ENCODE measurements at regions not wholly inside any gene's neighbourhood (a gene's known extent, or its start where the extent isn't known, plus 50 kb on each side); places are given as distances from the start of the nearest gene placed in this dataset.

GRCh38 chr13:83950293-83950692 lies 68.0 kb upstream of the SLITRK1 start:
- Histone ChIP-seq H3K4me2 (ENCODE audit: low read length) (no peak overlapping the region), H3K27ac (ENCODE audit: low read depth, low read length) (no peak overlapping the region), H3K27me3 (ENCODE audit: insufficient read depth, low read length) (no peaks in the 10 kb centered on the region), H3K9me3 (ENCODE audit: control insufficient read depth in 1 of 2, insufficient read depth in 1 of 2, low read depth in 1 of 2, low read length in 2 of 2) (no peaks in the 10 kb centered on the region), H3K4me1 (ENCODE audit: control insufficient read depth in 1 of 2, insufficient read depth in 2 of 2, low read length in 2 of 2) (no peaks in the 10 kb centered on the region), H3K9ac (ENCODE audit: low read length) (no peak overlapping the region), H3K36me3 (ENCODE audit: control insufficient read depth in 1 of 2, insufficient read depth in 2 of 2, low read length in 2 of 2) (no peaks in the 10 kb centered on the region), H2AFZ (ENCODE audit: low read depth, low read length, poor library complexity, severe bottlenecking) (no peak overlapping the region), H4K20me1 (ENCODE audit: insufficient read depth) (no peaks in the 10 kb centered on the region), H3K9me2 (ENCODE audit: insufficient read depth) (no peaks in the 10 kb centered on the region), H3K4me3 (replicated peaks in 1 of 2; ENCODE audit: low read depth in 1 of 2, low read length in 2 of 2) (no peak overlapping the region), H3K79me2 (ENCODE audit: insufficient read depth, low read length) (no peaks in the 10 kb centered on the region)
- no TSS peak for BruUV-seq (replicated peaks)
- POLR2A ChIA-PET: no interaction called here
- TF ChIP-seq JUND (IDR thresholded peaks at IDR 0.05) (no peak), EZH2phosphoT487 (IDR thresholded peaks at IDR 0.05; ENCODE audit: borderline replicate concordance) (no peak), MAX (IDR thresholded peaks at IDR 0.05) (no peak), CBX3 (IDR thresholded peaks at IDR 0.05; ENCODE audit: low read depth) (no peak), SIN3A (IDR thresholded peaks at IDR 0.05; ENCODE audit: low read depth) (no peak), SP1 (IDR thresholded peaks at IDR 0.05; ENCODE audit: low read depth) (no peak), REST (IDR thresholded peaks at IDR 0.05; ENCODE audit: low read depth) (no peak), FOSL1 (IDR thresholded peaks at IDR 0.05; ENCODE audit: low read depth) (no peak), ZFX (IDR thresholded peaks at IDR 0.05) (no peak), RAD21 (IDR thresholded peaks at IDR 0.05; ENCODE audit: low read depth) (no peak), YY1 (IDR thresholded peaks at IDR 0.05; ENCODE audit: extremely low read depth, insufficient replicate concordance, low read depth, low read length) (no peak), CEBPB (IDR thresholded peaks at IDR 0.05; ENCODE audit: low read depth) (no peak), POLR2AphosphoS5 (IDR thresholded peaks at IDR 0.05; ENCODE audit: low read depth, low read length) (no peak)
- TF ChIP-seq, protein P1, sequence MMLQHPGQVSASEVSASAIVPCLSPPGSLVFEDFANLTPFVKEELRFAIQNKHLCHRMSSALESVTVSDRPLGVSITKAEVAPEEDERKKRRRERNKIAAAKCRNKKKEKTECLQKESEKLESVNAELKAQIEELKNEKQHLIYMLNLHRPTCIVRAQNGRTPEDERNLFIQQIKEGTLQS (IDR thresholded peaks at IDR 0.05): no peak
- intact Hi-C loops (cut with micrococcal nuclease): no loop called here
- RAD21 ChIA-PET (ENCODE audit: low non-redundant PET in 1 of 2, low total read pairs in 2 of 2, uncharacterized antibody in 2 of 2, unreplicated experiment in 2 of 2): no interaction called here
- no peak for DNase-seq (ENCODE audit: low read depth, low spot score)
- no peak for ATAC-seq
- CTCF ChIA-PET: no interaction called here

All from HCT116 (cell line).